K562 (cell line): ENCODE measurements at regions not wholly inside any gene's neighbourhood (a gene's known extent, or its start where the extent isn't known, plus 50 kb on each side); places are given as distances from the start of the nearest gene placed in this dataset.

Source experiments
- ATAC-seq: fragments of 200-7000 bp; cut with Tn5 transposase; 3 replicates; pipeline ENCODE4 v1.9.1; 2020; ENCODE audit warnings: moderate library complexity
- BruUV-seq: library from RNA; stranded (reverse); fragments of 400-500 nt; replicated peaks from 2 replicates; lab custom pipeline; 2021; lab: Mats Ljungman, UMichigan
- CTCF ChIA-PET: fragments of 300-600 bp; formaldehyde crosslinking; extraction: SDS; loops from one replicate; lab custom pipeline; 2021; ENCODE audit warnings: low intra/inter-chr PET ratio; lab: Yijun Ruan, JAX
- POLR2A ChIA-PET: fragments of 300-600, 350-650 bp; sonication (Branson Sonifier 250); formaldehyde crosslinking; extraction: SDS; loops from one replicate; lab custom pipeline; 2021; ENCODE audit warnings: antibody characterized with exemption, inconsistent platforms; lab: Yijun Ruan, JAX
- DNase-seq, 4 experiments: peaks; one replicate each; pipeline versions ENCODE4 v3.0.0 to v3.0.0-alpha.2; 2011 to 2018; ENCODE audit warnings: low spot score in 3 of 4, mixed read lengths in 3 of 4; ENCODE audit errors: extremely low read depth in 1 of 4
- FAIRE-seq: peaks from 2 replicates; lab custom pipeline; 2011; peaks lifted over from hg19 to GRCh38; lab: Jason Lieb, UNC
- H2AFZ ChIP-seq: 2 replicates; pipeline ENCODE4 v1.6.0; 2011; ENCODE audit warnings: low read depth, low read length, control low read depth, inconsistent platforms
- H3K27ac ChIP-seq: fragments of 200-600 bp; 3 replicates; pipeline ENCODE4 v1.8.0; 2011; ENCODE audit warnings: low read depth, mild to moderate bottlenecking, control low read depth, inconsistent platforms, low read length, moderate library complexity, mixed read lengths; ENCODE audit errors: extremely low read depth
- H3K27me3 ChIP-seq, 2 experiments: fragments of 300-600 bp in 1 of 2; 2 replicates in 1 of 2; 3 replicates in 1 of 2; pipeline versions ENCODE4 v1.6.0 to v1.8.0; 2011; ENCODE audit warnings: inconsistent platforms in 2 of 2, low read length in 2 of 2, mild to moderate bottlenecking in 1 of 2, mixed read lengths in 1 of 2, moderate library complexity in 1 of 2; ENCODE audit not compliant: control insufficient read depth in 2 of 2, insufficient read depth in 2 of 2
- H3K36me3 ChIP-seq: fragments of 300-600 bp; 3 replicates; pipeline ENCODE4 v1.8.0; 2011; ENCODE audit warnings: mild to moderate bottlenecking, low read length, inconsistent platforms; ENCODE audit not compliant: control insufficient read depth, insufficient read depth
- H3K4me1 ChIP-seq, 2 experiments: fragments of 200-600 bp in 1 of 2; replicated peaks in 1 of 2; 2 replicates in 1 of 2; 3 replicates in 1 of 2; pipeline versions ENCODE4 v1.5.1 to v1.8.0; 2011; ENCODE audit warnings: inconsistent platforms in 2 of 2, low read length in 2 of 2, mild to moderate bottlenecking in 1 of 2, mixed read lengths in 1 of 2, moderate library complexity in 1 of 2; ENCODE audit not compliant: control insufficient read depth in 2 of 2, insufficient read depth in 2 of 2
- H3K4me2 ChIP-seq: 2 replicates; pipeline ENCODE4 v1.6.1; 2011; ENCODE audit warnings: low read length, control low read depth, inconsistent platforms, mixed read lengths; ENCODE audit not compliant: insufficient read depth
- H3K4me3 ChIP-seq: fragments of 200-600 bp; sonication (generic), shearing (Covaris generic); 2 replicates; pipeline ENCODE4 v1.5.1; 2016; ENCODE audit warnings: control low read depth, inconsistent platforms
- H3K79me2 ChIP-seq: fragments of 200-600 bp; 3 replicates; pipeline ENCODE4 v1.8.0; 2011; ENCODE audit warnings: low read length, inconsistent platforms; ENCODE audit not compliant: control insufficient read depth, insufficient read depth
- H3K9ac ChIP-seq, 2 experiments: 2 replicates each; pipeline versions ENCODE4 v1.6.0 to v1.6.1; 2011; ENCODE audit warnings: low read depth in 2 of 2, low read length in 2 of 2, control low read depth in 1 of 2, inconsistent platforms in 1 of 2, mild to moderate bottlenecking in 1 of 2, mixed read lengths in 1 of 2; ENCODE audit not compliant: insufficient read depth in 1 of 2
- H3K9me1 ChIP-seq: one replicate; pipeline ENCODE4 v1.6.0; 2011; ENCODE audit warnings: inconsistent platforms, mild to moderate bottlenecking, low read length, moderate library complexity; ENCODE audit not compliant: control insufficient read depth, insufficient read depth
- H3K9me3 ChIP-seq: replicated peaks from 2 replicates; pipeline ENCODE4 v1.5.1; 2011; ENCODE audit warnings: low read depth, low read length, inconsistent platforms; ENCODE audit not compliant: control insufficient read depth, insufficient read depth
- H4K20me1 ChIP-seq: replicated peaks from 2 replicates; pipeline ENCODE4 v1.6.1; 2011; ENCODE audit warnings: low read length, inconsistent platforms, mixed read lengths; ENCODE audit not compliant: control insufficient read depth, insufficient read depth
- HDAC6 ChIP-seq: IDR thresholded peaks from 2 replicates; pipeline ENCODE4 v1.6.1; 2012; ENCODE audit warnings: low read depth, mild to moderate bottlenecking, control low read depth, inconsistent platforms, low read length, moderate library complexity
- HMGN3 ChIP-seq: IDR thresholded peaks from 2 replicates; pipeline ENCODE4 v1.6.1; 2011; ENCODE audit warnings: borderline replicate concordance, low read depth, mild to moderate bottlenecking, mixed read lengths, low read length; ENCODE audit not compliant: insufficient read length; ENCODE audit errors: extremely low read depth
- ID3 ChIP-seq, 2 experiments: fragments of 250-450 bp in 1 of 2; fragments of 450-650 bp in 1 of 2; sonication (Bioruptor Pico) in 1 of 2; IDR thresholded peaks; 2 replicates each; pipeline versions ENCODE4 v1.6.1 to v1.8.0; 2016 to 2021; ENCODE audit warnings: mild to moderate bottlenecking in 2 of 2, moderate library complexity in 2 of 2, missing compliant biosample characterization in 1 of 2, missing genetic modification characterization in 1 of 2
- KAT7 ChIP-seq: sonication (generic); formaldehyde crosslinking; IDR thresholded peaks from 2 replicates; pipeline ENCODE4 v1.8.0; 2022; ENCODE audit warnings: missing genetic modification reagents, mild to moderate bottlenecking, borderline replicate concordance
- NR4A1 ChIP-seq, 2 experiments: fragments of 250-450 bp in 1 of 2; fragments of 450-650 bp in 1 of 2; sonication (Bioruptor Pico) in 1 of 2; IDR thresholded peaks; 2 replicates each; pipeline versions ENCODE4 v1.4.0 to v1.6.1; 2016 to 2020; ENCODE audit warnings: mild to moderate bottlenecking in 2 of 2, missing compliant biosample characterization in 1 of 2, missing genetic modification characterization in 1 of 2, moderate library complexity in 1 of 2
- SMAD2 ChIP-seq: fragments of 150-350 bp; IDR thresholded peaks from 2 replicates; pipeline ENCODE4 v1.6.1; 2014; ENCODE audit warnings: low read depth, mild to moderate bottlenecking, low read length
- SRSF9 ChIP-seq: fragments of 200-400 bp; formaldehyde crosslinking; IDR thresholded peaks from 2 replicates; pipeline ENCODE4 v1.6.1; 2017; ENCODE audit warnings: low read depth, low read length, borderline replicate concordance
- USF2 ChIP-seq: sonication (generic); formaldehyde crosslinking; IDR thresholded peaks from 2 replicates; pipeline ENCODE4 v1.5.0; 2020; ENCODE audit warnings: missing genetic modification reagents
- ZBTB7A ChIP-seq: IDR thresholded peaks from 2 replicates; pipeline ENCODE4 v1.6.1; 2011; ENCODE audit warnings: low read depth, mild to moderate bottlenecking, low read length, moderate library complexity, borderline replicate concordance; ENCODE audit not compliant: control insufficient read depth
- ZC3H8 ChIP-seq: fragments of 450-650 bp; IDR thresholded peaks from 2 replicates; pipeline ENCODE4 v1.6.1; 2017
- ZNF124 ChIP-seq: sonication (generic); formaldehyde crosslinking; IDR thresholded peaks from 2 replicates; pipeline ENCODE4 v1.8.1; 2022; ENCODE audit warnings: missing genetic modification reagents
- WGBS: fragments of 100-300 bp; shearing (Covaris generic); methylation state at CpG from one replicate; pipeline ENCODE4 v1.1.6; 2016; ENCODE audit warnings: low coverage, mixed read lengths; ENCODE audit not compliant: insufficient coverage; ENCODE audit errors: missing lambda C conversion rate; 5-methylcytosine and 5-hydroxymethylcytosine counted together
- in situ Hi-C: fragments of 300-500 bp; cut with MboI; formaldehyde crosslinking; loops from 4 replicates; pipeline ENCODE4 v1.15.0; 2018; ENCODE audit warnings: inconsistent platforms, mixed read lengths
- intact Hi-C: fragments of 100-400 bp; cut with micrococcal nuclease; formaldehyde crosslinking; loops from 2 replicates; pipeline ENCODE4 v1.14.2; 2022

GRCh38 chr4:115749404-115749803 is 636.0 kb upstream of the NDST4 start:
- no peaks in the 10 kb centered on the region for H3K4me1 ChIP-seq
- no peak overlapping the region for H3K4me2 ChIP-seq
- DNase-seq: no peak
- no peak overlapping the region for H2AFZ ChIP-seq
- no peak overlapping the region for H3K4me3 ChIP-seq
- H3K36me3 ChIP-seq: no peaks in the 10 kb centered on the region
- no peaks in the 10 kb centered on the region for H3K9me1 ChIP-seq
- TF ChIP-seq ZBTB7A: no peak
- no peak for TF ChIP-seq ID3 (CRISPR knock-in tag; IDR thresholded peaks at IDR 0.05)
- TF ChIP-seq ID3 (tag; IDR thresholded peaks at IDR 0.05): no peak
- TF ChIP-seq KAT7: no peak
- TF ChIP-seq, all 486 proteins: peak for 0
- BruUV-seq: no TSS peak
- in situ Hi-C loops (no loop called here), intact Hi-C loops (no loop called here)
- Histone ChIP-seq H4K20me1 (no peaks in the 10 kb centered on the region), H3K27ac (no peak overlapping the region), H3K9ac (no peak overlapping the region), H3K27me3 (no peaks in the 10 kb centered on the region), H3K79me2 (no peaks in the 10 kb centered on the region), H3K9me3 (no peaks in the 10 kb centered on the region)
- ATAC-seq (no peak), FAIRE-seq (no peak)
- ChIA-PET CTCF (no interaction called here), POLR2A (no interaction called here)

DNA sequence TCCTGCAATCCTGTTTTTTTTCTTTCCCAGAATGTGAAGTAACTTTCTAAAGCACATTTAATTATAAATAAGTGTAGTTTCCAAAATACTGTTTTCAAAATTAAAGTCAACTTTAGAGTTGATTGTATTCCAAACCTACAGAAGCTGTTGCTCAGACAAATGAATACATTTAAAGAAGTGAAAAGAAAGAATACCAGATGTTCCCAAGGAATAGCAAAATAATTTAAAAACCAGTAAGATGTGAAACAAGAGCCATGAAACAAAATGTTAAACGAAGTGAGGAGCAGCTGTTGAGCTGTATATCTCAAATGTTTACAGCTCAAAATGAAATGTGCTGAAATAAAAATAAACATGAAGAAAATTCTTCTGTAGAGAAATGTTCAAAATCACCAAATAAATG is 627.4 kb upstream of the NDST4 start:
- Histone ChIP-seq H3K27me3 (no peaks in the 10 kb centered on the region), H2AFZ (no peak overlapping the region), H3K9ac (no peak overlapping the region), H3K27ac (no peak overlapping the region), H3K36me3 (no peaks in the 10 kb centered on the region), H3K4me2 (no peak overlapping the region), H3K4me1 (no peaks in the 10 kb centered on the region), H3K9me3 (no peaks in the 10 kb centered on the region), H4K20me1 (no peaks in the 10 kb centered on the region), H3K79me2 (no peaks in the 10 kb centered on the region), H3K4me3 (no peak overlapping the region), H3K9me1 (no peaks in the 10 kb centered on the region)
- no peak for DNase-seq
- no TSS peak for BruUV-seq
- POLR2A ChIA-PET: no interaction called here
- no peak for FAIRE-seq
- 0% methylated on average over 1 of the region's 1 CpG for WGBS
- intact Hi-C loops: no loop called here
- CTCF ChIA-PET: no interaction called here
- no peak for ATAC-seq
- no peak for TF ChIP-seq ZNF124 (CRISPR knock-in tag)
- TF ChIP-seq USF2 (CRISPR knock-in tag): no peak
- TF ChIP-seq SMAD2: no peak
- TF ChIP-seq SRSF9: no peak
- TF ChIP-seq NR4A1 (CRISPR knock-in tag; IDR thresholded peaks at IDR 0.05): no peak
- no peak for TF ChIP-seq NR4A1 (tag; IDR thresholded peaks at IDR 0.05)
- no peak for TF ChIP-seq ZC3H8
- TF ChIP-seq HDAC6: no peak
- TF ChIP-seq HMGN3: no peak
- in situ Hi-C loops: no loop called here
